T1000 (cell line): ENCODE measurements at regions not wholly inside any gene's neighbourhood (a gene's known extent, or its start where the extent isn't known, plus 50 kb on each side); places are given as distances from the start of the nearest gene placed in this dataset.
"Not testable (repeated sequence)": the region's sequence is repeated elsewhere in the genome, so short reads cannot be mapped to it uniquely, and the experiment has no call there.

Experiments
- DNase-seq: peaks from one replicate; lab custom pipeline; 2025; ENCODE audit warnings: mixed read lengths; lab: John Stamatoyannopoulos, UW

- DNase-seq = no peak
These were observed 729.3 kb upstream of the ACTRT1 start for GRCh38 chrX:128781506-128781905.

- DNase-seq = no peak
These were observed 728.7 kb upstream of the ACTRT1 start for GRCh38 chrX:128780934-128781333.

DNA sequence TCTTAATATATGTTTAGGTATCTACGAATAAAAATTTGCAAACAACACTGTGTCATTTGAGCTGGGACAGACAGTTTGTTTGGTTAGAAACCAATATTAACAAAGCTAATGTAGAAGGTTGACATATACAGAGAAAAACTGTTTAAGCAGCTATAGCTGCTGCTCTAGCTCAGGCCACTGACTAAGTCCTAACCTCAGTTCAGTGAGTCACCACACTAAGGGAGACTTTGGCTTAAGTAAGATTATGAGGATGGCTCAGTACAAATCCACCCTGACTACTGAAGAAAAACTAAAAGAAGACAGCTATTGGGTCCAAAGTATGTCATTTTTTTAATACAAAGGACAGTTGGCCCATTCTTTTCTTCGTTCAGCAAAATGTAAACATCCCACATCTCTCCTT, 717.3 kb upstream of the ACTRT1 start:
- DNase-seq = no peak

DNA sequence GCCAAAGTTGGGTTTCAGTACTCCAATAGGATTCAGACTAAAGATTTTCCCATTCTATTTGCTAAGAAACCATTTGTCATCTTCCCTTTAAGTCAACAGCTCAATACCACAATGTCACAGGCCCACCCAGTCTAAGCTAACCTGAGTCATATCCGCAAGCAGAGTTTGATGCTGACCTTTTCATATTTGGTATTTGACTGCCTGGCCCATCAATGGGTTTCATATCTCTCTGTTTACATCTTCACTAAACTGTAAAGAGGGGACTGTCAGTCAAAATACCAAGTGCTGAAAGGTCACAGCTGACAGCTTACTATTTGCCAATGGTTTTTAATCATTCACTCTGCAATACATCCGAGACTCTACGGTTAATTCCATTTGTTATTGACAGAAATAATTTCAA, 707.5 kb upstream of the ACTRT1 start:
- no peak for DNase-seq

DNA sequence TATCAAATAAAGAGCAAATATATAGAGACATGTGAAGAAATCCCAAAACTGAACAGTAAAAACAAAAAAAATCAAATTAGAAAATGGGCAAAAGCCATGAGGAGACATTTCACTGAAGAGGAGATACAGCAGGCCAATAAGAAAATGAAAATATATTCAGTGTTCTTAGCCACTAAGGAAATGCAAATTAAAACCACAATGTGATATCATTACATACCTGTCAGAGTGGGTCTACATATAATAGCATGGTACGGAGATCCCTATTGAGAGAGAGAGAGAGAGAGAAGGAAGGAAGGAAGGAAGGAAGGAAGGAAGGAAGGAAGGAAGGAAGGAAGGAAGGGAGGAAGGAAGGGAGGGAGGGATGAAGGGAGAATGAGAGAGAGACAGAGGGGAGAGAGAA, 707.0 kb upstream of the ACTRT1 start:
- no peak for DNase-seq

- no peak for DNase-seq
These were observed 701.9 kb upstream of the ACTRT1 start for GRCh38 chrX:128754130-128754529.

DNA sequence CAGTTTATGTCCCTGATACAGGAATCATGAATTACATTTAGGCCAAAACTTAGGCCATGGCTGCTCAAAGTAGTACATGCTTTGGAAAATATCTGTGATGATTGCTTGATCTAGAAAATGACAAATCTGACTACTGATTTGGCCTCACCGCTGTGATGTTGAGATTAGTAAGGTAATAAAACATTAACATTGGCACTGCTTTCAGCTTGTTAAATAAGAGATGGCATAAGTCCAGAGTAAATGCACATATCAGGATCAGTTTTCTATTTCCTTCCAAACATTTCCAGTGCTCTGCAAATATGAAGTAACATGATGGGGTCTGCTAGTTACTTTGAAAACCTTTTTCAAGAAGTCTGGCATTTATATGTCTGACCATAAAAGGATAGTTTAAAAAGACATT, 687.3 kb upstream of the ACTRT1 start:
- no peak for DNase-seq

DNA sequence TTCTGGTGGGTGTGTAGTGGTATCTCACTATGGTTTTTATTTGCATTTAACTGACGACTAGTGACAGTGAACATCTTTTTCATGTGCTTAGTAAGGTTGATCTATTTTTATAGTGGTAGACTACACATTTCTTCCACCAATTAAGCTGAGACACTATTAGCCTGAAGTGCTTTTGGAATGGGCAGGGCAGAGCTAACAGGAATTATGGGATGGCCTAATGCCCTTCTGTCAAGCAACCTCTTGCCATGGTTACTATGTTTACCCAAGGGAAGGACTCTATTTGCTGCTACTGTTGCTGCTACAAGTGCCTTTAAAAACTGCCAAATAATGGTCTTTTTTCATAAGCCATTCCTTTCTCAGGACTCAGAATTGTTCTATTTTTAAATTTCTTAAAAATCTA, 676.7 kb upstream of the ACTRT1 start:
- DNase-seq = no peak

DNA sequence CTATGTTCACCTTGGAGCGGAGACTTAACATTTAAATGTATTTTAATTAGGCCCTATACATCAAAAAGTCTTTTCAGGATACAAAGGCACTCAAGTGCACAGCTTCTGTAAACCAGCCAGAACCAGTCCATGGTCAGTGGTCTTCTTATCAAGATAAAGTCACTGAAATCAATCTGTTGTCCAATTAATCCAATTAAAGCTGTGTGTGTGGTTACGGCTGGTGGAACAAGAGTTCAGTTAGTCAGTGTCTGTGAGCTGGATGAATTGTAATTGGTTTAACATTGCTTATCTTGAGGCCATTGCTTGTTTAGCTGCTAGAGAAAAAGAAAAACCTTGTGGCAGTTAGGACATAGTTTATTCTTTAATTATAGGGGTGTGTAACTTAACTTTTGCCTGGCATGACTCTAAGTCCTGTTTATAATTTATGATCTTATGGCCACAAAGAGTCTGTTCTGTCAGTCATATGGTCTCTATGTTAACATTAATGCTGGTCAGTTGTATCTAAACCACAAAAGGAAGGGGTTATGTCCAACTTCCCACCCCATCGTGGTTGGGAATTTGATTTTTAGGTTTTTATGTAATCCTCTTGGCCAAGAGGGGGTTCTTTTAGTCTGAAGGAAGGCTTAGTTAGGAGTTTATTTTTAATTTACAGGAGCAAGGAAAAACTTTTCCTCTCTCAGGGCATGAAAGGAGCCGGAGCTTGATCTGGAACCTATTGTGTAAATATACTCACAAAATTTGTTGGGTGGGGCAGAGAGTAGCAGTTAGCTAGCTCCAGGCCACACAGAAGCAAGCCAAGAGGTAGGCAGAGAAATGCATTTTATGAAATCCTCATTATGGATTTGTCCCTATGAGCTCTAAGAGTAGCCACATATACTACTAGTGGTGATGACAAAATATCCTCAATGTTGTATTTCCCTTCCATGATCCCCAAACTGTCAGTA, 665.7 kb upstream of the ACTRT1 start:
- DNase-seq = no peak

GRCh38 chrX:128714425-128714824, 662.2 kb upstream of the ACTRT1 start:
- no peak for DNase-seq

DNA sequence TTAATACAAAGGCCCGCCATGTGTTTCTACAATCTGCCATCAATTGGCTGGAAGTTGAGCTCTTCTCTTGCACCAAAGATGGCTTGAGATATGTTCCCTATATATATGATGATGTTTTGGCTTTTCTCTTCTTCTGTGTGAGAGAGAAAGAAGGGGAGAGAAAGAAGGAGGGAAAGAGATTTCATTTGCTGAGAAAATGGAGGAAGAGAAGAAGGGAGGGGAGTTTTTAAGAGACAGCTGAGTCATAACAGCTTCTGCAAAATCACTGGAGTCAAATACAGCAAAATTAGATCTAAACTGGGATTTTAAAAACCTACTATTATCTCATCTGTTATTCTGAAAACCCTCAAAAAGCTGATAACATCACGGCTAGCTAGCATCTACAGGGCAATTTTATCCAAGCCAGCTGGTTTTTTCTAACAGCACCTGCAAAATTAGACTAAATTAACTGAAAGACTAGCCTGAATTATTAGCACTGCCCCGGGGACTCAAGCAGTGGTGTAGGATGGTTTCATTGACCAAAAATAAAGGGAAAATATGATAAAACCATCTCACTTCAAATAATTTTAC, 647.6 kb upstream of the ACTRT1 start:
- no peak for DNase-seq

- DNase-seq = no peak
These were observed 646.5 kb upstream of the ACTRT1 start for GRCh38 chrX:128698573-128699181.

- no peak for DNase-seq
These were observed 639.7 kb upstream of the ACTRT1 start for GRCh38 chrX:128691872-128692271.

DNA sequence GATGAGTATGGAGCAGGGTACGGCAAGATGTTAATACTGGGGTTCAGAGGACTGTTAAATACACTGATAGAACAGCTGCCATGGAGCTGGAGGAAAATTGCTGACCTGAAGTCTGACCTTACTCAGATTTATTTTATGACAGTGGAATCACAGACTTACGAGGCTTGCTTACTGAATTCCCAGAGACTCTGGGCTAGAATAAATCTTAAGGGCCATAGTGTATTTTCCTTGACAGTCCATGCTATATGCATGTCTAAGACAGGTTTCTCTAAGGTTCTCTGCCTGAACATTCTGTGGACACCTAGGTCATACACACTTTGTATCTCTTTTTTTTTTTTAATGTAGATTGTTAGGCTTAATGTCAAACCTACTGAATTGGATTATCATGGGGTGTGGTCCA, 633.2 kb upstream of the ACTRT1 start:
- DNase-seq = no peak

DNA sequence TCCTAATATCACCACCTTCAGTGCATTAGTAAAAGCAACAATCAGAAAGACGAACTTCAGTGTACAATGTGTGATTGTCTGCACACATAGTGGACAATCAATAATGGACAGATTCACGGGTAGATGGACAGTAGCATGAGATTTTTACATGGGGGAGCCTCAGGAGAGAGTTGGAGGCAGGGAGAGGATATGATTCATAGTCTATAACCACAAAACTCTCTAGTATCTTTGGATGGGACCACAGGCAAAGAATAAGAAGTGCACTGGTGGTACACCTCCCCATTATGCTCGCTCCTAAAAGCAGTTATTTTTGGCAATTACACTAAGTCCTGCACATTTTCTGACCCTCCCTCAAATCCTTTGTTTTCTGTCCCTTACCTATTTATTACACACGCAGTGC, 624.4 kb upstream of the ACTRT1 start:
- no peak for DNase-seq

DNA sequence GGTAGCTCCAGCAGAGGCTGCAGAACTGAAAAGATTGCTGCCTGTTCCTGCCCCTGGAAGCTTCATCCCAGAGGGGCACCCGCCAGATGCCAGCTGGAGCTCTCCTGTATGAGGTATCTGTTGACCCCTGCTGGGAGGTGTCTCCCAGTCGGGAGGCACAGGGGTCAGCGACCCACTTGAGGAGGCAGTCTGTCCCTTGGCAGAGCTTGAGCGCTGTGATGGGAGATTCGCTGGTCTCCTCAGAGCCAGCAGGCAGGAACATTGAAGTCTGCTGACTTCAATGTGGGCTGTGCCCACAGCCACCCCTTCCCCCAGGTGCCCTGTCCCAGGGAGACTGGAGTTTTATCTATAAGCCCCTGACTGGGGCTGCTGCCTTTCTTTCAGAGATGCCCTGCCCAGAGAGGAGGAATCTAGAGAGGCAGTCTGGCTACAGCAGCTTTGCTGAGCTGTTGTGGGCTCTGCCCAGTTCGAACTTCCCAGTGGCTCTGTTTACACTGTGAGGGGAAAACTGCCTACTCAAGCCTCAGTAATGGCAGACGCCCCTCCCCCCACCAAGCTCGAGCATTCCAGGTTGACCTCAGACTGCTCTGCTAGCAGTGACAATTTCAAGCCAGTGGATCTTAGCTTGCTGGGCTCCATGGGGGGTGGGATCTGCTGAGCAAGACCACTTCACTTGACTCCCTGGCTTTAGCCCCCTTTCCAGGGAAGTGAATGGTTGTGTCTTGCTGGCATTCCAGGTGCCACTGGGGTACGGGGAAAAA, 622.3 kb upstream of the ACTRT1 start:
- DNase-seq = not testable (repeated sequence)

DNA sequence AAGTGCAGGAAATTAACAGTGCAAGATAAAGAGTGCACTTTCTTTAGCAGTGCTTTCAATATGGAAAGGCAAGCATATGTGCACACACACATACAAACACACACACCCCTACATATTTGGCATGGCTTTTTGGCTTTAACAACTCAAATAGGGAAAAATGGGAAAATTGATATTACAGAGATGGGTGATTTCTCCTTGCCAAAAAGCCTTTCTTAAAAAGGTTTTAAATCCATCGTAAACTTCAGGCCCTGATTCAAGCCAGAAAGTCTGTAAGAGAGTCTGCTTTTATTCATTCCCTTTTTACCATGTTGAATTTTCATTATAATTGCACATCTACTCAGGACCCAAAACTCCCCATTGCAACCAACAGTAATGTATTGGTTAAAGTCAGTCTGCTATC, 612.0 kb upstream of the ACTRT1 start:
- no peak for DNase-seq

- DNase-seq = no peak
These were observed 601.4 kb upstream of the ACTRT1 start for GRCh38 chrX:128653524-128654060.

DNA sequence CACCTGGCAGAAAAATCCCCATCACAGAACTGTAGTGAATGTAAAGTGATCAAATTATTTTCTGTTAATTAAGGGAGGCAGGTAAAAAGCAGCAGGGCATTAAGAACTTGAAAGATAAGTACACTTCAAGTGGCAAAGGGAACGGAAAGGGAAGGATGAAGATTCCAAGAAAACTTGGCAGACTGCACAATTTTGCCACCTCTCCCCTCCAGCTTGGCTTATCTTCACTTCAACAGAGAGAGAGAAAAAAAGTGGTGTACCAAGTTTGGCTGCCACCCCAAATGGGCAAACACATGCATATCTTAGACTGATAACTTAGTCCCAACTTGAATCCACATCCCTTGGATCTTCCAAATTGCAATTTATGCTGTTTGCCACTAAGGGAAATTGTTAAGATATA, 598.1 kb upstream of the ACTRT1 start:
- no peak for DNase-seq

- DNase-seq = no peak
These were observed 582.6 kb upstream of the ACTRT1 start for GRCh38 chrX:128634754-128635153.

- DNase-seq = no peak
These were observed 571.2 kb upstream of the ACTRT1 start for GRCh38 chrX:128623361-128623760.

DNA sequence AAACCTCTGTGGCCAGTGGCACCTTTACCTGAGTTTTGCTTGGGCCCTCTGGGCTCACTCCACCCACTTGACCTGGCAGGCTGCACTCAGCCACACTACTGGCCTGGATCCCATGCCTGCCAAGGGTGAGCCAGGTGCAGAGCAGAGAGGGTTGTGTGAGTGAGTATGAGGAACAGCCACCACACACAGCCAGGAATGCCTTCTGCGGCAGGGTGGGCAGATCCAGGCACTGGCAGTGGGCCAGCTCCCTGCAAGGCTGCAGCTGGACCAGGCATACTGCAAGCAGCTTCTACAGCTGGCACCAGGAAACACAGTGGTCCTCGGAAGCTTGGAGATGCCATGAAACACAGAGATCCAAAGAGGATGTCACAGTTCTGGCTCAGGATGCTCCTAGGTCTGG, 570.1 kb upstream of the ACTRT1 start:
- no peak for DNase-seq
